ENCODE measurements at regions not wholly inside any gene's neighbourhood (a gene's known extent, or its start where the extent isn't known, plus 50 kb on each side); places are given as distances from the start of the nearest gene placed in this dataset.

- Histone ChIP-seq H2BK12ac (ENCODE audit: insufficient read length, low read depth, low read length) (no peak overlapping the region), H4K8ac (replicated peaks; ENCODE audit: insufficient read length, low read depth, low read length) (no peak overlapping the region), H3K9me3 (ENCODE audit: control insufficient read depth, low read depth, low read length) (no peaks in the 10 kb centered on the region), H3K18ac (ENCODE audit: insufficient read length, low read depth, low read length) (no peak overlapping the region), H3K27me3 (ENCODE audit: insufficient read depth, low read length) (no peaks in the 10 kb centered on the region), H3K23me2 (ENCODE audit: insufficient read length, low read depth, low read length, poor library complexity, severe bottlenecking) (no peaks in the 10 kb centered on the region), H2BK15ac (ENCODE audit: low read depth, low read length) (no peak overlapping the region), H3K27ac (ENCODE audit: insufficient read length, low read depth, low read length) (no peak overlapping the region), H4K5ac (ENCODE audit: insufficient read length, low read depth, low read length) (no peak overlapping the region), H2BK20ac (ENCODE audit: low read depth, low read length, poor library complexity, severe bottlenecking) (no peak overlapping the region), H4K91ac (ENCODE audit: insufficient read length, low read depth, low read length) (no peak overlapping the region), H3K4ac (ENCODE audit: low read depth, low read length) (no peak overlapping the region), H3K56ac (ENCODE audit: insufficient read length, low read depth, low read length) (no peak overlapping the region), H3K23ac (ENCODE audit: insufficient read length, low read depth, low read length) (no peak overlapping the region), H2AK5ac (ENCODE audit: insufficient read length, low read length) (no peak overlapping the region), H2BK120ac (ENCODE audit: low read depth, low read length, poor library complexity, severe bottlenecking) (no peak overlapping the region), H2BK5ac (ENCODE audit: insufficient read length, low read length) (no peak overlapping the region), H4K20me1 (ENCODE audit: control insufficient read depth, insufficient read depth, insufficient read length) (no peaks in the 10 kb centered on the region), H3T11ph (ENCODE audit: low read length) (no peak overlapping the region), H3K4me2 (ENCODE audit: insufficient read depth, insufficient read length, low read length) (no peak overlapping the region), H3K79me1 (ENCODE audit: insufficient read depth, low read depth, low read length, poor library complexity, severe bottlenecking) (no peaks in the 10 kb centered on the region), H2AFZ (ENCODE audit: low read length) (no peak overlapping the region), H3K4me1 (ENCODE audit: insufficient read depth, low read length) (no peaks in the 10 kb centered on the region), H3K14ac (ENCODE audit: insufficient read depth, low read length) (no peak overlapping the region), H3K79me2 (ENCODE audit: insufficient read depth, low read length) (no peaks in the 10 kb centered on the region), H3K9ac (ENCODE audit: extremely low read depth, insufficient read length, low read length) (no peak overlapping the region)
- Mint-ChIP-seq H3K4me1 (no peaks in the 10 kb centered on the region), H3K27ac (no peak overlapping the region), H3K27me3 (ENCODE audit: low read depth) (no peaks in the 10 kb centered on the region; the same call in 1 of the 2 replicates), H3K36me3 (ENCODE audit: insufficient read depth in 1 of 3, low read depth in 3 of 3) (peaks cover 0 to 8% (median 3%) of the 10 kb centered on the region in 3 experiments; a peak in 2 of 7 replicates), H3K9me3 (peaks cover 2 to 8% of the 10 kb centered on the region in 2 experiments; a peak in 2 of 5 replicates), H3K4me3 (no peak overlapping the region)
- no peak for DNase-seq
- TF ChIP-seq, protein P1, sequence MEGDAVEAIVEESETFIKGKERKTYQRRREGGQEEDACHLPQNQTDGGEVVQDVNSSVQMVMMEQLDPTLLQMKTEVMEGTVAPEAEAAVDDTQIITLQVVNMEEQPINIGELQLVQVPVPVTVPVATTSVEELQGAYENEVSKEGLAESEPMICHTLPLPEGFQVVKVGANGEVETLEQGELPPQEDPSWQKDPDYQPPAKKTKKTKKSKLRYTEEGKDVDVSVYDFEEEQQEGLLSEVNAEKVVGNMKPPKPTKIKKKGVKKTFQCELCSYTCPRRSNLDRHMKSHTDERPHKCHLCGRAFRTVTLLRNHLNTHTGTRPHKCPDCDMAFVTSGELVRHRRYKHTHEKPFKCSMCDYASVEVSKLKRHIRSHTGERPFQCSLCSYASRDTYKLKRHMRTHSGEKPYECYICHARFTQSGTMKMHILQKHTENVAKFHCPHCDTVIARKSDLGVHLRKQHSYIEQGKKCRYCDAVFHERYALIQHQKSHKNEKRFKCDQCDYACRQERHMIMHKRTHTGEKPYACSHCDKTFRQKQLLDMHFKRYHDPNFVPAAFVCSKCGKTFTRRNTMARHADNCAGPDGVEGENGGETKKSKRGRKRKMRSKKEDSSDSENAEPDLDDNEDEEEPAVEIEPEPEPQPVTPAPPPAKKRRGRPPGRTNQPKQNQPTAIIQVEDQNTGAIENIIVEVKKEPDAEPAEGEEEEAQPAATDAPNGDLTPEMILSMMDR (conservative IDR thresholded peaks at IDR 0.05), result no peak
- WGBS (ENCODE audit: extremely low coverage, insufficient read length, low lambda C conversion rate), result no CpG with 5 or more reads among the region's 2 CpGs
These were observed 256.0 kb upstream of the ELAC2 start for GRCh38 chr17:13273806-13274205.

Data from H9 (cell line).